Transverse colon (tissue), 4 donors: ENCODE measurements at regions not wholly inside any gene's neighbourhood (a gene's known extent, or its start where the extent isn't known, plus 50 kb on each side); places are given as distances from the start of the nearest gene placed in this dataset.

Source experiments
- DNase-seq: peaks from one replicate; pipeline ENCODE4 v3.0.0-alpha.2; 2019
- H3K27ac ChIP-seq, 4 donors: fragments of 200-600 bp; sonication (generic); 2 replicates each; pipeline ENCODE4 v1.5.1; 2016 to 2018; ENCODE audit warnings: inconsistent platforms in 4 of 4
- H3K27me3 ChIP-seq: fragments of 200-600 bp; sonication (generic); 2 replicates; pipeline ENCODE4 v1.5.1; 2017; ENCODE audit warnings: inconsistent platforms
- H3K36me3 ChIP-seq, 4 donors: fragments of 200-600 bp; sonication (generic); 2 replicates each; pipeline ENCODE4 v1.5.1; 2017 to 2019; ENCODE audit warnings: inconsistent platforms in 4 of 4
- H3K4me1 ChIP-seq, 4 donors: fragments of 200-600 bp; sonication (generic); 2 replicates each; pipeline ENCODE4 v1.5.1; 2017 to 2020; ENCODE audit warnings: inconsistent platforms in 4 of 4
- H3K4me3 ChIP-seq, 4 donors: fragments of 200-600 bp; sonication (generic); 1 replicate in 1 of 4; 2 replicates in 3 of 4; pipeline versions ENCODE4 v1.5.1 to v1.6.1; 2017 to 2019; ENCODE audit warnings: inconsistent platforms in 4 of 4
- H3K9me3 ChIP-seq, 2 donors: fragments of 200-600 bp; sonication (generic); 2 replicates each; pipeline ENCODE4 v1.5.1; 2017 to 2019; ENCODE audit warnings: inconsistent platforms in 2 of 2
- CTCF ChIP-seq, 5 experiments: fragments of 200-600 bp in 3 of 5; fragments of 450-650 bp in 2 of 5; sonication (generic) in 3 of 5; IDR thresholded peaks; 1 replicate in 2 of 5; 2 replicates in 3 of 5; pipeline ENCODE4 v1.5.1; 2016 to 2017; ENCODE audit warnings: antibody characterized with exemption in 5 of 5, inconsistent platforms in 3 of 5, mild to moderate bottlenecking in 2 of 5, moderate library complexity in 1 of 5
- EP300 ChIP-seq: sonication (generic); formaldehyde crosslinking; IDR thresholded peaks from one replicate; pipeline ENCODE4 v1.6.1; 2017; ENCODE audit warnings: antibody characterized with exemption, low read depth
- POLR2A ChIP-seq: fragments of 450-650 bp; IDR thresholded peaks from one replicate; pipeline ENCODE4 v1.6.1; 2016; ENCODE audit warnings: antibody characterized with exemption, mild to moderate bottlenecking, moderate library complexity
- POLR2AphosphoS5 ChIP-seq, 3 donors: sonication (generic); formaldehyde crosslinking; IDR thresholded peaks; one replicate each; pipeline ENCODE4 v1.6.1; 2016; ENCODE audit warnings: antibody characterized with exemption in 3 of 3
- WGBS, 2 donors: methylation state at CpG; one replicate each; pipeline ENCODE4 v1.1.5; 2018; ENCODE audit warnings: low coverage in 1 of 2; 5-methylcytosine and 5-hydroxymethylcytosine counted together
- in situ Hi-C, 4 donors: fragments of 200-750 bp; cut with MboI; loops; one replicate each; pipeline versions ENCODE4 v1.15.0 to v1.15.1; 2017; ENCODE audit warnings: low sequenced_read_pairs in 3 of 4, low pct_ligation_motif_present in 1 of 4, low pct_unique_long_range_greater_than_20kb in 1 of 4
- intact Hi-C: fragments of 100-400 bp; cut with DNase I; formaldehyde crosslinking; loops from one replicate; pipeline ENCODE4 v1.15.1; 2023; ENCODE audit warnings: low total_unique reads

- TF ChIP-seq POLR2AphosphoS5 (IDR thresholded peaks at IDR 0.05), result no peak
- no peak for TF ChIP-seq EP300
- no peak for TF ChIP-seq POLR2A
- TF ChIP-seq CTCF (IDR thresholded peaks at IDR 0.05), result no peak
- Histone ChIP-seq H3K27ac (no peak overlapping the region), H3K9me3 (peaks cover 0 to 6% of the 10 kb centered on the region in 2 donors), H3K27me3 (no peaks in the 10 kb centered on the region), H3K4me3 (no peak overlapping the region), H3K4me1 (no peaks in the 10 kb centered on the region), H3K36me3 (no peaks in the 10 kb centered on the region)
- in situ Hi-C loops (no loop called here), intact Hi-C loops (no loop called here)
- DNase-seq, result no peak
These were observed 973.1 kb downstream of the TMEM182 start for GRCh38 chr2:103734911-103735310.

- intact Hi-C loops, result no loop called here
- in situ Hi-C loops, result no loop called here
- no peaks in the 10 kb centered on the region for H3K36me3 ChIP-seq
- H3K27me3 ChIP-seq, result no peaks in the 10 kb centered on the region
- no peak overlapping the region for H3K4me3 ChIP-seq
- H3K9me3 ChIP-seq, result peaks cover 0 to 6% of the 10 kb centered on the region in 2 donors
- no peak overlapping the region for H3K27ac ChIP-seq
- no peaks in the 10 kb centered on the region for H3K4me1 ChIP-seq
- no peak for DNase-seq
- WGBS, 2 donors, result 70 to 79% methylated on average over 3 of the region's 3 CpGs
- TF ChIP-seq POLR2A (no peak), POLR2AphosphoS5 (IDR thresholded peaks at IDR 0.05) (no peak), EP300 (no peak), CTCF (IDR thresholded peaks at IDR 0.05) (no peak)
These were observed 976.3 kb downstream of the TMEM182 start for GRCh38 chr2:103738108-103738507.

GRCh38 chr2:103738606-103739005, 976.8 kb downstream of the TMEM182 start:
- DNase-seq, result no peak
- H3K4me1 ChIP-seq, result no peaks in the 10 kb centered on the region
- H3K9me3 ChIP-seq, result peaks cover 0 to 6% of the 10 kb centered on the region in 2 donors
- 50 to 57% methylated on average over 1 of the region's 1 CpG for WGBS, 2 donors
- no peaks in the 10 kb centered on the region for H3K27me3 ChIP-seq
- H3K36me3 ChIP-seq, result no peaks in the 10 kb centered on the region
- H3K4me3 ChIP-seq, result no peak overlapping the region
- in situ Hi-C loops (no loop called here), intact Hi-C loops (no loop called here)
- TF ChIP-seq POLR2A (no peak), CTCF (IDR thresholded peaks at IDR 0.05) (no peak), POLR2AphosphoS5 (IDR thresholded peaks at IDR 0.05) (no peak), EP300 (no peak)
- H3K27ac ChIP-seq, result no peak overlapping the region

GRCh38 chr2:103739186-103739585, 977.4 kb downstream of the TMEM182 start:
- Histone ChIP-seq H3K4me3 (no peak overlapping the region), H3K9me3 (peaks cover 0 to 2% of the 10 kb centered on the region in 2 donors), H3K27ac (no peak overlapping the region), H3K27me3 (no peaks in the 10 kb centered on the region), H3K4me1 (no peaks in the 10 kb centered on the region), H3K36me3 (no peaks in the 10 kb centered on the region)
- WGBS, 2 donors, result 70% methylated on average over 3 of the region's 3 CpGs; no CpG with 5 or more reads in 1 of the 2 donors
- TF ChIP-seq EP300, result no peak
- TF ChIP-seq POLR2AphosphoS5 (IDR thresholded peaks at IDR 0.05), result no peak
- no peak for TF ChIP-seq CTCF (IDR thresholded peaks at IDR 0.05)
- no peak for TF ChIP-seq POLR2A
- DNase-seq, result no peak
- in situ Hi-C loops (no loop called here), intact Hi-C loops (no loop called here)
